Astrocyte (in vitro differentiated cells and primary cell): ENCODE measurements at regions not wholly inside any gene's neighbourhood (a gene's known extent, or its start where the extent isn't known, plus 50 kb on each side); places are given as distances from the start of the nearest gene placed in this dataset.

Experiments used
- DNase-seq: peaks from one replicate; pipeline ENCODE4 v3.0.0-alpha.2; 2010; ENCODE audit warnings: low read depth
- FAIRE-seq: peaks from 2 replicates; lab custom pipeline; 2011; peaks lifted over from hg19 to GRCh38; lab: Jason Lieb, UNC
- H2AFZ ChIP-seq: 2 replicates; pipeline ENCODE4 v1.6.0; 2012; ENCODE audit warnings: low read depth, low read length, inconsistent platforms
- H3K27ac ChIP-seq: 2 replicates; pipeline ENCODE4 v1.5.1; 2011; ENCODE audit warnings: low read depth, low read length, inconsistent platforms
- H3K27me3 ChIP-seq: 2 replicates; pipeline ENCODE4 v1.6.0; 2011; ENCODE audit warnings: low read length, inconsistent platforms; ENCODE audit not compliant: insufficient read depth
- H3K36me3 ChIP-seq: 2 replicates; pipeline ENCODE4 v1.5.1; 2011; ENCODE audit warnings: low read length, inconsistent platforms; ENCODE audit not compliant: insufficient read depth
- H3K4me1 ChIP-seq: 2 replicates; pipeline ENCODE4 v1.5.1; 2011; ENCODE audit warnings: low read length, inconsistent platforms; ENCODE audit not compliant: insufficient read depth
- H3K4me2 ChIP-seq: 2 replicates; pipeline ENCODE4 v1.6.0; 2012; ENCODE audit warnings: low read length, inconsistent platforms
- H3K4me3 ChIP-seq: 2 replicates; pipeline ENCODE4 v1.5.1; 2011; ENCODE audit warnings: low read depth, mild to moderate bottlenecking, low read length, inconsistent platforms; ENCODE audit not compliant: insufficient read depth
- H3K79me2 ChIP-seq: 2 replicates; pipeline ENCODE4 v1.6.0; 2012; ENCODE audit warnings: mild to moderate bottlenecking, low read length, inconsistent platforms; ENCODE audit not compliant: insufficient read depth
- H3K9ac ChIP-seq: 2 replicates; pipeline ENCODE4 v1.6.0; 2012; ENCODE audit warnings: mild to moderate bottlenecking, low read length, inconsistent platforms
- H3K9me3 ChIP-seq: 2 replicates; pipeline ENCODE4 v1.5.1; 2012; ENCODE audit warnings: low read depth, mild to moderate bottlenecking, low read length, inconsistent platforms; ENCODE audit not compliant: insufficient read depth
- H4K20me1 ChIP-seq: 2 replicates; pipeline ENCODE4 v1.6.0; 2012; ENCODE audit warnings: low read length, inconsistent platforms; ENCODE audit not compliant: insufficient read depth
- H3K27ac Mint-ChIP-seq: one replicate; pipeline ENCODE4 v1.8.0; 2021; ENCODE audit warnings: mild to moderate bottlenecking, mixed read lengths; ENCODE audit not compliant: unreplicated experiment
- H3K27me3 Mint-ChIP-seq: one replicate; pipeline ENCODE4 v1.8.0; 2021; ENCODE audit warnings: low read depth, mixed read lengths; ENCODE audit not compliant: unreplicated experiment
- H3K36me3 Mint-ChIP-seq: one replicate; pipeline ENCODE4 v1.8.0; 2021; ENCODE audit warnings: low read depth, mixed read lengths; ENCODE audit not compliant: unreplicated experiment
- H3K4me1 Mint-ChIP-seq: one replicate; pipeline ENCODE4 v1.8.0; 2021; ENCODE audit warnings: low read depth, mixed read lengths; ENCODE audit not compliant: unreplicated experiment
- H3K4me3 Mint-ChIP-seq: one replicate; pipeline ENCODE4 v1.8.0; 2021; ENCODE audit warnings: mild to moderate bottlenecking, moderate library complexity, mixed read lengths; ENCODE audit not compliant: unreplicated experiment
- H3K9me3 Mint-ChIP-seq: one replicate; pipeline ENCODE4 v1.8.0; 2021; ENCODE audit warnings: mild to moderate bottlenecking, mixed read lengths; ENCODE audit not compliant: unreplicated experiment
- CTCF ChIP-seq: IDR thresholded peaks from 2 replicates; pipeline ENCODE4 v1.5.1; 2011; ENCODE audit warnings: low read depth, mild to moderate bottlenecking, inconsistent platforms, low read length, moderate library complexity; ENCODE audit not compliant: insufficient read depth
- EZH2 ChIP-seq: IDR thresholded peaks from 2 replicates; pipeline ENCODE4 v1.6.1; 2012; ENCODE audit warnings: mild to moderate bottlenecking, low read length, inconsistent platforms; ENCODE audit not compliant: insufficient read depth

GRCh38 chr6:87772597-87773530 is 70.8 kb upstream of the AKIRIN2 start:
- Histone ChIP-seq H3K36me3 (no peaks in the 10 kb centered on the region), H4K20me1 (no peaks in the 10 kb centered on the region), H3K9ac (no peak overlapping the region), H3K27me3 (no peaks in the 10 kb centered on the region), H2AFZ (no peak overlapping the region), H3K4me1 (no peaks in the 10 kb centered on the region), H3K4me3 (no peak overlapping the region), H3K27ac (no peak overlapping the region), H3K79me2 (no peaks in the 10 kb centered on the region), H3K9me3 (no peaks in the 10 kb centered on the region), H3K4me2 (no peak overlapping the region)
- FAIRE-seq (no peak), DNase-seq (no peak)
- H3K36me3 Mint-ChIP-seq: no peaks in the 10 kb centered on the region
- no peaks in the 10 kb centered on the region for H3K27me3 Mint-ChIP-seq
- TF ChIP-seq CTCF (no peak), EZH2 (no peak)
- no peak overlapping the region for H3K4me3 Mint-ChIP-seq
- H3K9me3 Mint-ChIP-seq: no peaks in the 10 kb centered on the region
- peaks cover 3% of the 10 kb centered on the region for H3K4me1 Mint-ChIP-seq
- no peak overlapping the region for H3K27ac Mint-ChIP-seq

GRCh38 chr6:87767478-87767877 is 65.4 kb upstream of the AKIRIN2 start:
- no peak overlapping the region for H3K4me2 ChIP-seq
- FAIRE-seq (no peak), DNase-seq (no peak)
- H3K79me2 ChIP-seq: no peaks in the 10 kb centered on the region
- H3K9me3 ChIP-seq: no peaks in the 10 kb centered on the region
- H2AFZ ChIP-seq: no peak overlapping the region
- Mint-ChIP-seq H3K4me3 (no peak overlapping the region), H3K4me1 (no peaks in the 10 kb centered on the region), H3K9me3 (peaks cover 6% of the 10 kb centered on the region), H3K27ac (no peak overlapping the region), H3K36me3 (no peaks in the 10 kb centered on the region), H3K27me3 (no peaks in the 10 kb centered on the region)
- TF ChIP-seq CTCF (no peak), EZH2 (no peak)
- no peak overlapping the region for H3K9ac ChIP-seq
- no peak overlapping the region for H3K4me3 ChIP-seq
- no peaks in the 10 kb centered on the region for H4K20me1 ChIP-seq
- H3K27me3 ChIP-seq: no peaks in the 10 kb centered on the region
- H3K27ac ChIP-seq: no peak overlapping the region
- no peaks in the 10 kb centered on the region for H3K4me1 ChIP-seq
- H3K36me3 ChIP-seq: no peaks in the 10 kb centered on the region

- Mint-ChIP-seq H3K4me1 (no peaks in the 10 kb centered on the region), H3K4me3 (no peak overlapping the region), H3K36me3 (no peaks in the 10 kb centered on the region), H3K27ac (no peak overlapping the region), H3K27me3 (no peaks in the 10 kb centered on the region), H3K9me3 (peaks cover 6% of the 10 kb centered on the region)
- no peaks in the 10 kb centered on the region for H3K27me3 ChIP-seq
- H2AFZ ChIP-seq: no peak overlapping the region
- no peaks in the 10 kb centered on the region for H3K36me3 ChIP-seq
- no peak for DNase-seq
- H3K4me3 ChIP-seq: no peak overlapping the region
- no peaks in the 10 kb centered on the region for H3K4me1 ChIP-seq
- no peaks in the 10 kb centered on the region for H3K79me2 ChIP-seq
- no peak for TF ChIP-seq CTCF
- no peak for TF ChIP-seq EZH2
- no peaks in the 10 kb centered on the region for H3K9me3 ChIP-seq
- FAIRE-seq: no peak
- H3K4me2 ChIP-seq: no peak overlapping the region
- H3K27ac ChIP-seq: no peak overlapping the region
- no peaks in the 10 kb centered on the region for H4K20me1 ChIP-seq
- no peak overlapping the region for H3K9ac ChIP-seq
Measured at GRCh38 chr6:87766211-87766610, 64.2 kb upstream of the AKIRIN2 start.
